ENCODE measurements at regions not wholly inside any gene's neighbourhood (a gene's known extent, or its start where the extent isn't known, plus 50 kb on each side); places are given as distances from the start of the nearest gene placed in this dataset.

- no peak for TF ChIP-seq CTCF (IDR thresholded peaks at IDR 0.05)
- no peak for TF ChIP-seq POLR2A (IDR thresholded peaks at IDR 0.05)
- TF ChIP-seq EP300 (IDR thresholded peaks at IDR 0.05): no peak
Observed at GRCh38 chr5:115382989-115383388, 86.5 kb upstream of the CCDC112 start.

Measured in ovary (tissue), 3 donors.